IPS-18c (cell line): ENCODE measurements at regions not wholly inside any gene's neighbourhood (a gene's known extent, or its start where the extent isn't known, plus 50 kb on each side); places are given as distances from the start of the nearest gene placed in this dataset.
"Not testable (repeated sequence)": the region's sequence is repeated elsewhere in the genome, so short reads cannot be mapped to it uniquely, and the experiment has no call there.

Source experiments
- H3K4me3 ChIP-seq: 2 replicates; pipeline ENCODE4 v1.7.0; 2013; ENCODE audit warnings: low read depth, mild to moderate bottlenecking, low read length, moderate library complexity; ENCODE audit not compliant: insufficient read depth
- H3K9me3 ChIP-seq: one replicate; pipeline ENCODE4 v1.6.1; 2013; ENCODE audit warnings: mild to moderate bottlenecking, low read length, moderate library complexity; ENCODE audit not compliant: control insufficient read depth, insufficient read depth

- Histone ChIP-seq H3K9me3 (no peaks in the 10 kb centered on the region), H3K4me3 (no peak overlapping the region)
Measured at GRCh38 chr5:18732556-18733479, 1098.6 kb downstream of the TAF11L14 start.

DNA sequence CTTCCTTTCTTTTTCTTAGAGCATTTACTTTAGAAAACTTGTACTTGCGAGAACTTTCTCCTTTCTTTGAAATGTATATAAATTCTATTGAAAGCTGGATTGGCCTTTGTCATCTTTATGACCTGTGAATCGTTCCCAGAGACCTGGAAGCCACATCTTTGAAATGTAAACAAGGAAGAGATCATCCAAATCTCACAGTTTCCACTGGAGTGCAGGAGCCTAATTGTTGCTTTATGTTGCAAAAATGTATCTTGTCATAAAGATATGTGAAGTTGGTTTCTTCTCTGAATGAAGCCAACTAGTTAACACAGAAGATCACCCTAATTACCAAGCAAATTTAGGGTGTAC lies 1101.8 kb downstream of the TAF11L14 start:
- Histone ChIP-seq H3K4me3 (no peak overlapping the region), H3K9me3 (no peaks in the 10 kb centered on the region)

DNA sequence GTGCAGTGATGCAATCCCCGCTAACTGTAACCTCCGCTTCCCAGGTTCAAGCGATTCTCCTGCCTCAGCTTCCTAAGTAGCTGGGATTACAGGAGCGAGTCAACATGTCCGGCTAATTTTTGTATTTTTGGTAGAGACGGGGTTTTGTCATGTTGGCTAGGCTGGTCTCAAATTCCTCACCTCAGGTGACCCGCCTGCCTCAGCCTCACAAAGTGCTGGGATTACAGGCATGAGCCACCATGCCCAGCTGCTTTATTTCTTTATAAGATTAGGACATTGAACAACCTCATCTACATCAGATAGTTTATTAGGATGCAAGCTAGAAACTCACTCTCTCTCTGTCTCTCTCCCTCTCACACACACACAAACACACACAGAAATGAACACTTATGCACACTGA lies 1102.5 kb downstream of the TAF11L14 start:
- H3K4me3 ChIP-seq, H3K9me3 ChIP-seq: not testable (repeated sequence)

GRCh38 chr5:18740301-18740700 lies 1106.0 kb downstream of the TAF11L14 start:
- Histone ChIP-seq H3K9me3 (no peaks in the 10 kb centered on the region), H3K4me3 (no peak overlapping the region)

DNA sequence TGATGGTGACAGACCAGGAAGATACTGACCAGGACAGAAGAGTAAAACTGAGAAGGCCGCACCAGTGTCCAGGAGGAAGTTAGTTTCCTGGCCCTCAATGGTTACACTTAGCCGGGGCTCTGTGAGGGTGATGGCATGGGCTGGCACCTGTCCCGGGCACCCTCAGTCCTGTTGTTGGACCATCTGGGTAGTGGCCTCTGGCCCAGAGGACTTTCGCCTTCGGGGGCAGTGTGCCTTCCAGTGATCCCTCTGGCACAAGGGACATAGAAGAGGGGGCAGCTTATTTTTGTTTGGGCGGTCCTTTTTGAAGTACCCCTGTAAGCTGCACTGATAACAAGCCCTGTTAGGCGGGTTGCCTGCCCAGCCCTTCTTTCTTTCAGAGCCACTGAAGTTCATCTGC lies 1108.6 kb downstream of the TAF11L14 start:
- H3K4me3 ChIP-seq, result no peak overlapping the region
- H3K9me3 ChIP-seq, result peaks cover 5% of the 10 kb centered on the region

- no peak overlapping the region for H3K4me3 ChIP-seq
Measured at GRCh38 chr5:18744441-18744840, 1110.2 kb downstream of the TAF11L14 start.

GRCh38 chr5:18745042-18745987 lies 1111.1 kb downstream of the TAF11L14 start:
- no peak overlapping the region for H3K4me3 ChIP-seq
- H3K9me3 ChIP-seq, result peaks cover 5% of the 10 kb centered on the region

More at GRCh38 chr5:18744441-18744840, 1110.2 kb downstream of the TAF11L14 start:
- peaks cover 5% of the 10 kb centered on the region for H3K9me3 ChIP-seq

DNA sequence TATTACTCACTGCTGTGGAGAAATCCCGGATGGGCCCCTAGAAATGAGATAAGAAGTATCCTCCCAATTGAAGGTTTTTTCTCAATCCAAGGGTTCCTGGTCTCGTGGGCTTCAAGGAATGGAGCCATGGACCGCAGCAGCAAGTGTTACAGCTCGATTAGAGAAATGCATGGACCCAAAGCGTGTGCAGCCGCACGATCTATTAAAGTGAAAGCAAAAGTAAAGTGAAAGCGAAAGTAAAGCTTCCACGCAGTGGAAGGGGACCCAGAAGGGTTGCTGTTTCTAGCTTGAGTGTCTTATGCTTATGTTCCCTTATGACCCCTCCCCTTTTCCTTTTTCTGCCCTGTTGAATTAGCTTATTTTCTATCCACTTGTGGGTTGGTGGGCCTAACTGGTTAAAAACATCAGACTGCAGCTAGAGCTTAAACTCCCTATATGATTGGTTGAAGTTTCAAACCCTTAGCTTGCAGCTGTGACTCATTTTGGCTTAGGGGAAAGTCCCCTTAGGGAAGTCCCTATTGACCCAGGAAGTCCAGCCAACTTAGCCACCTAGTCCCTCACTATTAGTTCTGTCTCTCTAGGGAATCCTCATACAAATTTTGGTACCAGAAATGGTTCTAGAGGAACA lies 1111.8 kb downstream of the TAF11L14 start:
- Histone ChIP-seq H3K4me3 (no peak overlapping the region), H3K9me3 (peaks cover 5% of the 10 kb centered on the region)

DNA sequence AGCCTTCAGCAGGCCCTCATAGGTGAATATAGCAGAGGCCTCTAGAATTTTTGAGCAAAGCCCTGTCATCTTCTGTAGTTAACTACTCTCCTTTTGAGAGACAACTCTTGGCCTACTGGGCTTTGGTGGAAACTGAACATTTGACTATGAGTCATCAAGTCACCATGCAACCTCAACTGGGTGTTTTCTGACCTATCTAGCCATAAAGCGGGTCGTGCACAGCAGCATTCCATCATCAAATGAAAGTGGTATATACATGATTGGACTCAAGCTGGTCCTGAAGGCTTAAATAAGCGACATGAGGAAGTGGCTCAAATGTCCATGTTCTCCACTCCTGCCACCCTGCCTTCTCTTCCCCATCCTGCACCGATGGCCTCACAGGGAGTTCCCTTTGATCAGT lies 1115.5 kb downstream of the TAF11L14 start:
- Histone ChIP-seq H3K4me3 (no peak overlapping the region), H3K9me3 (peaks cover 5% of the 10 kb centered on the region)

DNA sequence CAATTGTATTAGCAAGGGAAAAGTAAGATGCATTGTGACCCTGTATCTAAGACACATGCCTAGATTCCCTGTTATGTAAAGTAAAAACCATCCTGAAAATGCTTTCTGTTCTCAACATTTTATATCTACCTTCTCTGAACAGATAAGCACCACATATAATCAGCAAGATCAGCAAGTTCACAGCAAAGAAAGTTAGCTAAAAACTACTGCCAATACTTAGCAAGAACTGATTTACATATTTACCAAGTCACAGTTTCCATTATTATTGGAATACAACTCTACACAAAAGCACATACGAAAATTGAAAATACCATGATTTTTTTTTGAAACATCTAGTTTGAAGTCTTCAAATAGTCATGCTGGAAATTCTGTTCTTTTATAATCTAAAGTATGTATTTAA lies 1118.1 kb downstream of the TAF11L14 start:
- H3K4me3 ChIP-seq, result no peak overlapping the region
- H3K9me3 ChIP-seq, result peaks cover 2% of the 10 kb centered on the region

DNA sequence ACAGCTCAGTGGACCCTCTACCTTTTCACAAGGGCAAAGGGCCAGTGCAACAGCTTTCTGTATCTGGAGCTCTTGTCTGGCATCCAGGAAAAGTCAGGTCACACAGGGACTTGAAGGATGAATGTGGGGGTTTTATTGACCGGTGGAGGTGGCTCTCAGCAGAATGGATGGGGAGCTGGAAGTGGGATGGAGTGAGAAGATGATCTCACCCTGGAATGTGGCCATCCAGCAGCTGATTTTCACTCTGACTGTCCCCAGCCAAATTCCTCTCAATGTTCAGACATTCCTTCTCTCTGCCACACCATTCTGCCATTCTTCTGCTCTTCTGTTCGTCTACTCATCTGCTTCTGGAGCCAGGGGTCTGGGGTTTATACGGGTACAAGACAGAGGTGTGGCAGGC lies 1119.9 kb downstream of the TAF11L14 start:
- Histone ChIP-seq H3K4me3 (no peak overlapping the region), H3K9me3 (no peaks in the 10 kb centered on the region)

DNA sequence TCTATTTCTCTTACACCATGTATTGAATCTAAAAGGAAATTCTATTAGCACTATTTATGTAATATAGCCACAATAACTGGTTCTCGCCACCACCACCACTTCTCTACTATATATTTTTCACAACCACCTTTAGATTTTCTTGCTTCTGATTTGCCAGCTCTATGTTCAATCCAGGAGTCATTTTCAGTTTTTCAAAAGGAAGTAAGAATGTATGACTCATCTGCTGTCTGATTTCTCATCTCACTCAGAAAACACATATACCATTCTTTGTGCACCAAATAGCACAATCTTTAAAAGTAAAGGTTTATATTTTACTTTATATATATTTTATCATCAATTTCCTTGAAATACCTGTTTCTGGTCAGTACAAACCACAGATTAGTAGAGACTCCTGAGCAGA lies 1127.5 kb downstream of the TAF11L14 start:
- Histone ChIP-seq H3K9me3 (no peaks in the 10 kb centered on the region), H3K4me3 (no peak overlapping the region)

- H3K4me3 ChIP-seq, result no peak overlapping the region
- H3K9me3 ChIP-seq, result no peaks in the 10 kb centered on the region
Measured at GRCh38 chr5:18764161-18764560, 1129.9 kb downstream of the TAF11L14 start.

GRCh38 chr5:18765304-18765703 lies 1131.0 kb downstream of the TAF11L14 start:
- H3K9me3 ChIP-seq, result no peaks in the 10 kb centered on the region

DNA sequence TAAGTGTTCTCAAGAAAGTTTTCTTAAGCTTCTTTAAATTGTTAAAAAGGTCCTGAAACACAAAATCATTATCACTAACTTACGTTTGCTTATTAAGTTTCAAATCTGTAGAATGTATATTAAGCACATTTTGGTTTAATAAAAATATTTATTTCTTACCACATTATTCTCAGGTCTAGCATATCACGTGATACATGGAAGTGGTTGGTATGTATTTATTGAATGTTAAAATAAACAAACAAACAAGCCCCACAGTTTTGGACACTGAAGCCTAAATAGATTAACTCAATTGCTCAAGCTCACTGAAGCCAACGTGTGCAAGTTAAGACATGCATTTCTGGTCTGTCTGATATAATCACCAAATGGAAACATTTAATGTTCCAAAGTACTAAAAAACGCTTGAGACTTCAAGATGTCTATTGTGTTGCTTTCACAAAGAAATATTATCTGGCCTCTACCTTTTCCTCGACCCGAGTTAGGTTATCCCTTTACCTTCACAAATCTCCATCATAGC lies 1136.9 kb downstream of the TAF11L14 start:
- no peaks in the 10 kb centered on the region for H3K9me3 ChIP-seq
- no peak overlapping the region for H3K4me3 ChIP-seq

More at GRCh38 chr5:18765304-18765703, 1131.0 kb downstream of the TAF11L14 start:
- no peak overlapping the region for H3K4me3 ChIP-seq

GRCh38 chr5:18772475-18772874 lies 1138.2 kb downstream of the TAF11L14 start:
- no peaks in the 10 kb centered on the region for H3K9me3 ChIP-seq
- H3K4me3 ChIP-seq, result no peak overlapping the region

DNA sequence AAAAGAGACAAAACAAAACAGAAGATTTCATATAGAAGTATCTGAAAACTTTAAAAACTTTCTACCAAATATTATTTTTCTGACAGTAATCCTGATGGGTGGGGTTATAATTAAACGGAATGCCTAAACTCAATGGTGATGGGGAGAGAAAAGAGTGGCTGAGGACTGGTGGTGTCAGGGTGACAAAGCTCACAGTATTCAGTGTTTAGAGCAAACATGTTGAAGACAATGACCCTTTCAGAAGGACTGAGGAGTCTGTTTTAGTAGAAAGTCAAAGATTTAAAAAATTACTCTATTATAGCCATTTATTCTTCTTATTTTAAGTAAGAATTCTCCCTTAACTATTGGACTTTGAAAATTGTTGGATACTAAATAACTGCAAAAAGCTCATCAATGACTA lies 1144.0 kb downstream of the TAF11L14 start:
- H3K9me3 ChIP-seq, result peaks cover 3% of the 10 kb centered on the region
- H3K4me3 ChIP-seq, result no peak overlapping the region
